ENCODE measurements at regions not wholly inside any gene's neighbourhood (a gene's known extent, or its start where the extent isn't known, plus 50 kb on each side); places are given as distances from the start of the nearest gene placed in this dataset.

DNA sequence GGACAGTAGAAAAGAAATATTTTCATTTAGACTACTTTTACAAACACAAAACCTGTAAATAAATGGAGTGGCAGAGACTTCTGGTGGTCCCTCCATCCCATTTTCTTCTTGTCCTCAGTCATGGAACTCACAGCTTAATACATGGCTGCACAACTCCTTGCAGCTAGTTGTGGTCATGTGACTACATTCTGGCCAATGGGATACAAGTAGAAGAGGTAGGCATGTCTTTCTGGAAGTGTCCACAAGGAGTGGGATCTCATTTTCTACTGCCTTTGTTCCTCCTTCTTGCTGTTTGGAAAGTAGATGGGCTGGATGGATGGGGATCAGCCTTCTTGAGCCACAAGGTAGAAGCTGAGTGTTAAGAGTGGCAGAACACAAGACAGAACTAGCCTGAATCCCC lies 555.8 kb downstream of the SATB2 start:
- Histone ChIP-seq H3K36me3 (ENCODE audit: control insufficient read depth, insufficient read depth, low read length) (no peaks in the 10 kb centered on the region), H3K4me3 (ENCODE audit: low read depth, low read length) (no peak overlapping the region), H3K27me3 (ENCODE audit: control insufficient read depth, insufficient read depth, low read length) (no peaks in the 10 kb centered on the region)
- CTCF ChIA-PET, result no interaction called here
- TF ChIP-seq, protein P1, sequence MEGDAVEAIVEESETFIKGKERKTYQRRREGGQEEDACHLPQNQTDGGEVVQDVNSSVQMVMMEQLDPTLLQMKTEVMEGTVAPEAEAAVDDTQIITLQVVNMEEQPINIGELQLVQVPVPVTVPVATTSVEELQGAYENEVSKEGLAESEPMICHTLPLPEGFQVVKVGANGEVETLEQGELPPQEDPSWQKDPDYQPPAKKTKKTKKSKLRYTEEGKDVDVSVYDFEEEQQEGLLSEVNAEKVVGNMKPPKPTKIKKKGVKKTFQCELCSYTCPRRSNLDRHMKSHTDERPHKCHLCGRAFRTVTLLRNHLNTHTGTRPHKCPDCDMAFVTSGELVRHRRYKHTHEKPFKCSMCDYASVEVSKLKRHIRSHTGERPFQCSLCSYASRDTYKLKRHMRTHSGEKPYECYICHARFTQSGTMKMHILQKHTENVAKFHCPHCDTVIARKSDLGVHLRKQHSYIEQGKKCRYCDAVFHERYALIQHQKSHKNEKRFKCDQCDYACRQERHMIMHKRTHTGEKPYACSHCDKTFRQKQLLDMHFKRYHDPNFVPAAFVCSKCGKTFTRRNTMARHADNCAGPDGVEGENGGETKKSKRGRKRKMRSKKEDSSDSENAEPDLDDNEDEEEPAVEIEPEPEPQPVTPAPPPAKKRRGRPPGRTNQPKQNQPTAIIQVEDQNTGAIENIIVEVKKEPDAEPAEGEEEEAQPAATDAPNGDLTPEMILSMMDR (IDR thresholded peaks at IDR 0.05; ENCODE audit: insufficient read depth, low read depth, low read length), result no peak
- POLR2A ChIA-PET, result no interaction called here
- DNase-seq (ENCODE audit: low read depth), result no peak

DNA sequence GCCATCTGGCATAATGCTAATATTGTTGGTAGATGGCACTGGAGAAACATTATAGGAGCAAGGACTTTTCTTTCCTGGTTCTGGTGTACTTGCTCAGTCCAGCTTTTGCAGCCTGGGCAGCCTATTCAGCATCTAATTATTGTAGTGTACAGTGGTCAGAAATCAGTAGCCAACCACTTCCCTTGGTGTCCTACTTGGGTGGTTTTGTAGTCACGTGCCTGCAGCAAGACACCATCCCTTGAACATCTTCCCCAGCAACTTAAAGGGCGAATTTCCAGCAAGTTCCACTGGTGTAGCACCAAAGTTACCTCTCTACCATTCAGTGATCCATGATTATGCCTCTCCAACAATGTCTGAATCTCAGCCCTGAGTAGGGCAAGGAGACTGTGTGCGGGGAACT lies 557.6 kb downstream of the SATB2 start:
- Histone ChIP-seq H3K4me3 (ENCODE audit: low read depth, low read length) (no peak overlapping the region), H3K36me3 (ENCODE audit: control insufficient read depth, insufficient read depth, low read length) (no peaks in the 10 kb centered on the region), H3K27me3 (ENCODE audit: control insufficient read depth, insufficient read depth, low read length) (no peaks in the 10 kb centered on the region)
- DNase-seq (ENCODE audit: low read depth), result no peak
- TF ChIP-seq, protein P1 (IDR thresholded peaks at IDR 0.05; ENCODE audit: insufficient read depth, low read depth, low read length), result no peak
- ChIA-PET POLR2A (no interaction called here), CTCF (interaction anchor here (0.6 kb wide), 1 partner anchor 363 kb away, joined by 7 read pairs; no protein-coding TSS in a partner anchor)

DNA sequence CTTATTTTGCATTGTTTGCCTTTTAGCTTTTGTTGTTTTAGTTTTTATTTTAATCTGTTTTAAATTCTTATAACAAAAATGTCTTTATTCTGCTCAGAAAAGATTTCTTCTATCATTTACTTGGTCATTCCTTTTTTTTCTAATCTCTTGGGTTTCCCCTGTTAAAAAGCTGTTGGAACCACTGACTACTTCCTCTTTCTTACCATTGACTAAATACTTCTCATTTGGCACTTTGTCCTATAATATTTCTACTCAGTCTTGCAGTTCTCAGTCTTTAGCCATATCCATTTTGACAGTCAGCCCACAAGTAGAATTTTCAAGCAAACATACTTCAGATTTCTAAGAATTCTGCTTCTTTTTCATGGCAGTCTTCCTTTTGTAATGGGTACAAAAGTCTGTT lies 567.2 kb downstream of the SATB2 start:
- Histone ChIP-seq H3K27me3 (ENCODE audit: control insufficient read depth, insufficient read depth, low read length) (no peaks in the 10 kb centered on the region), H3K4me3 (ENCODE audit: low read depth, low read length) (no peak overlapping the region), H3K36me3 (ENCODE audit: control insufficient read depth, insufficient read depth, low read length) (no peaks in the 10 kb centered on the region)
- no peak for DNase-seq (ENCODE audit: low read depth)
- TF ChIP-seq, protein P1 (IDR thresholded peaks at IDR 0.05; ENCODE audit: insufficient read depth, low read depth, low read length), result no peak
- ChIA-PET POLR2A (no interaction called here), CTCF (no interaction called here)

DNA sequence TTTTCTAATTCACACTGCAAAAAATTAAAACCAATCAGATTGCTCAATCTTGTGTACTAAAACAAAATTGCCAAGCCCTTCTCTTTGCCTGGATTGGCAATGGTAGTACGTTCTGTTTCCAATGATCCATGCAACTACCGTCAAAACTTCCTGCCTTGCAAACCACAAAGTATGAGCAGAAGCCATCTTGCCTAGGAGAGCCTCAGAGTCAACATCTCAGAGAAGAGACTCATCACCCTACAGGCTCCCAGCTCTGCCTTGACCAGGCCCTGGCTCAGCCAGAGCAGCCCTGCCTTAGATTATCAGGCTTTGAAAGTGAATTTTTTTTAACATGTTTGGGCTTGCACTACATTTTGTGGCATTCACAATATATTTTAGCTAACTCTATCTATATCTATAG lies 574.1 kb downstream of the SATB2 start:
- CTCF ChIA-PET, result no interaction called here
- TF ChIP-seq, protein P1 (IDR thresholded peaks at IDR 0.05; ENCODE audit: insufficient read depth, low read depth, low read length), result no peak
- no peak overlapping the region for H3K4me3 ChIP-seq (ENCODE audit: low read depth, low read length)
- POLR2A ChIA-PET, result no interaction called here
- H3K36me3 ChIP-seq (ENCODE audit: control insufficient read depth, insufficient read depth, low read length), result no peaks in the 10 kb centered on the region
- no peak for DNase-seq (ENCODE audit: low read depth)
- no peaks in the 10 kb centered on the region for H3K27me3 ChIP-seq (ENCODE audit: control insufficient read depth, insufficient read depth, low read length)

DNA sequence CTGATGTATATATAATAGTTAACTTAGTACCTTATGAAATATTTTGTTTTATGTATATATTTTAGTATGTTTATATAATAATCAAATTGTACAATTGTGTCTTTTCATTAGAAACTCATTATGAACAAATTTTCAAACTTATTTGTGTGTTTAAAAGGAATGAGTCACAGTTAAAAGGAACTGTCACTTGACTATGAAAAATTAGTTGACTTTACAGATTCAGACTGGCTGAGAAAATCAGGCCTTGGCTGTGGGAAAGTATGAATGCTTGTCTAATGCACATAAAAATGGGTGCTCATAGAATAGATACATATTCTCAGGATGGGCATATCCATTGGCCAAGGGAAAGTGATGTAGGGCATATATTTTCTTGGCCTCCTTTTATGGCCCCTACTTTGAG lies 576.8 kb downstream of the SATB2 start:
- TF ChIP-seq, protein P1 (IDR thresholded peaks at IDR 0.05; ENCODE audit: insufficient read depth, low read depth, low read length), result no peak
- Histone ChIP-seq H3K36me3 (ENCODE audit: control insufficient read depth, insufficient read depth, low read length) (no peaks in the 10 kb centered on the region), H3K27me3 (ENCODE audit: control insufficient read depth, insufficient read depth, low read length) (no peaks in the 10 kb centered on the region), H3K4me3 (ENCODE audit: low read depth, low read length) (no peak overlapping the region)
- DNase-seq (ENCODE audit: low read depth), result no peak
- CTCF ChIA-PET, result no interaction called here
- POLR2A ChIA-PET, result no interaction called here
